ENCODE measurements at regions not wholly inside any gene's neighbourhood (a gene's known extent, or its start where the extent isn't known, plus 50 kb on each side); places are given as distances from the start of the nearest gene placed in this dataset.
A peak's percentile ranks its signal among the peaks of the same experiment; 100 is the strongest.
"Not testable (repeated sequence)": the region's sequence is repeated elsewhere in the genome, so short reads cannot be mapped to it uniquely, and the experiment has no call there.

- not testable (repeated sequence) for DNase-seq
Measured at GRCh38 chr9:87210658-87211057, 263.4 kb upstream of the GAS1 start.

GRCh38 chr9:87211669-87212068, 264.4 kb upstream of the GAS1 start:
- no peak for DNase-seq

- DNase-seq = no peak
Measured at GRCh38 chr9:87212605-87213021, 265.3 kb upstream of the GAS1 start.

DNA sequence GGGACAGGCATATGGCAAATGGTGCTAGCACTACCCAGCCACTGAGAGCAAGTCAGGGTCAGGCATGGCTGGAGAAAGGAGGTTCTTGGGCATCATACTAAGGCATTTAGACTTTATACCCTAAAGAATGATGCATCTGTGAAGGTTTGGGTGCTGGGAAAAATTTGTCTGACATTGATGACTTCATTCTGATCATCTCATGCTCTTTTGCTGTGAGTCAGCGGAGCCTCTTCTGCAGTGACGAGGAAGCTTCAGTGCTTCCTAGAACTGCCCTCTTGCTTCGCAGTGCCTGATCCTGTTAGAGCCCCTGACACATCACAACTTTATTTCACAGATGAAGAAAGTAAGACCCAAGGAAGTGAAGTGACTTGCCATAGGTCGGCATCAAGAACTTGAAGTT, 266.6 kb upstream of the GAS1 start:
- no peak for DNase-seq

GRCh38 chr9:87214991-87215390, 267.7 kb upstream of the GAS1 start:
- DNase-seq = no peak

- DNase-seq = no peak
Measured at GRCh38 chr9:87216036-87216435, 268.7 kb upstream of the GAS1 start.

DNA sequence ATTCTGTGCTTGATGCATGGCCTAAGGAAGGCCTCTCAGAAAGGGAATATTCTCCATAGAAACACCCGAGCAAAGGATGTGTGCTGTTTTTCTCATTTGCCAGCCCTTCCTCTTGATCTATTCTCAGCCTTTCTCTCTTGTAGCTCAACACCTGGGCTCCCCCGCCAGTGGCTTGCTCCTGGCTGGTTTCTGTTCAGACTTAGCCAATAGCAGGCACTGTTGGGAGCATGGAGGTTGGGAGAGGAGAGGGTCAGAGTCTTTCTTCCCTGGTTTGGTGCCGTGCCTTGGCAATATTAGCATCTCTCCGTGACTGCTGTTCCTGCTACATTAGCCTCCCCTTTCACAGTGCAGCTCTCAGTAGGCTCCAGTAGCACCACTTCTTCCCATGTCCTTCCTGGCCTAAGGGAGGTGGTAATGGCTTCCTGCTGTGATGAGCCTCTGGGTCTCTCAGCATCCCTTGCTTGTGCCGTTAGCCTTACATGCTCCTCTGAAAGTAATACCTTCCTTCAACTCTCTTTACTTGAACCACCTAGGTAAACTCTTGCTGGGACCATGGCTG, 269.7 kb upstream of the GAS1 start:
- DNase-seq = no peak

- DNase-seq = peak; percentile 35
Measured at GRCh38 chr9:87223392-87224246, 274.0 kb upstream of the DAPK1 start.

DNA sequence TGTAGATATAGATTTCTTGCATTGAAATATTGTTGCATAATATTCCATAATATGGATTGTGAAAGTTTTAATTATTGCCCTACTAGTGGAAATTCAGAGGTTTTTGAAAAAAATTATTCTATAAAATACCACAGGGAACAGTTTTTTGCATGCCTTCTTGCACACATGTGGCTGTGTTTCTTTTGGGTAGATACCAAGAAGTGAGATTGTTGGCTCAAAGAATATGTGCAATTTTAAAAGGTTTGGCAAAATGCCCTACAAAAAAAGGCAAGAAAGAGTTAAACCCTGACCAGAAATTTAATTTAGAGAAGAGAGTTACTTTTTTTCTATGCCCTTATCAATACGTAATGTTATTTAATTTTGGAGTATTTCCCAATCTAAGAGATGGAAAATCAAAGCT, 270.8 kb upstream of the DAPK1 start:
- no peak for DNase-seq

DNA sequence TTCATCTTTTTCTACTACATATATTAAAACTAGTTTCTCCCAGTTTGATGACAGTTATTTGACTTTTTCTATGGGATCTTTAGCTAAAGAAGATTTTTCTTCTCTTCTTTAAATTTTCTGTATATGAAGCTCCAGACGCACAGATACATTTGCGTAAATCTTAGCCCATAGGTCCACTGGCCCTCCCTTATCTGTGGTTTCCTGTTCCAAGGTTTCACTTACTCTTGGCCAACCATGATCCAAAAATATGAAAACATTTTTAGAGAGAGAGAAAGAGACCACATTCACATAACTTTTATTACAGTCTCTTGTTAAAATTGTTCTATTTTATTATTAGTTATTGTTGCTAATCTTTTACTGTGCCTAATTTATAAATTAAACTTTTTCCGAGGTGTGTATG, 270.2 kb upstream of the DAPK1 start:
- DNase-seq = no peak

- DNase-seq = no peak
Measured at GRCh38 chr9:87229108-87229507, 268.6 kb upstream of the DAPK1 start.

- no peak for DNase-seq
Measured at GRCh38 chr9:87233431-87233830, 264.2 kb upstream of the DAPK1 start.

- DNase-seq = no peak
Measured at GRCh38 chr9:87233899-87234455, 263.7 kb upstream of the DAPK1 start.

DNA sequence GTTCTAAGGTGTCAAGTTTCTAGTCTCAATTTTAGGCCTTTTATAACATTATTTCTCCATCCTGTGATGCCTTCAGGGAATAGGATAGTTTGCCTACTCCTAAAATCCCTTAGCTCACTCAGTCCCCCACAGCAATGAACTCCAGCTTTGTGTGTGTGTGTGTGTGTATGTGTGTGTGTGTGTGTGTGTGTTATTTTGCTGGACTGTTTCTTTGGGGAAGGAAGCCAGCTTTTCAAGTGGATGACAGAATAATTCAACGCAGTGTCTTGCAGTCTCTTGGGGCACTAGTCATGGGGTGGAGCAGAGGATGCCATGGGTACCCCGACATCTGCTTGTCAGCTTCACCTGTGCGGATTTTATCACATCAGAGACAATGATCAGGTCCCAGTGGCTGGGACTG, 262.8 kb upstream of the DAPK1 start:
- DNase-seq = no peak

DNA sequence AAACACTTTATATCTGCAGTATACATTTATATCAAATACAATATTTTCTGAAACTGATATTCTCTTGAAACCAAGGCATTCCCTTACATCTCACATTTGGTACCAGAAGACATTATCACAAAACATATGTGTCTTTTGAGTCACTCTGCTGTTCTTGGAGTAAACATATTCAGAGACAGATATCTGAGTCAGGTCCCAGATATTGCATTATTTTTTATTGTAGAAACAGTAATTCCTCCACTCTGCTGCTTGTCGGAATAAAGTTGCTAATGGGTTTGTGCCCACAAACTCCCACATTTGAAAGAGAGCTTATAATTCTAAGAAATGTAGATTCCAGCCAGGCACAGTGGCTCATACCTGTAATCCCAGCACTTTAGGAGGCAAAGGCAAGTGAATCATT, 261.1 kb upstream of the DAPK1 start:
- DNase-seq = no peak

GRCh38 chr9:87237336-87237735, 260.3 kb upstream of the DAPK1 start:
- no peak for DNase-seq

DNA sequence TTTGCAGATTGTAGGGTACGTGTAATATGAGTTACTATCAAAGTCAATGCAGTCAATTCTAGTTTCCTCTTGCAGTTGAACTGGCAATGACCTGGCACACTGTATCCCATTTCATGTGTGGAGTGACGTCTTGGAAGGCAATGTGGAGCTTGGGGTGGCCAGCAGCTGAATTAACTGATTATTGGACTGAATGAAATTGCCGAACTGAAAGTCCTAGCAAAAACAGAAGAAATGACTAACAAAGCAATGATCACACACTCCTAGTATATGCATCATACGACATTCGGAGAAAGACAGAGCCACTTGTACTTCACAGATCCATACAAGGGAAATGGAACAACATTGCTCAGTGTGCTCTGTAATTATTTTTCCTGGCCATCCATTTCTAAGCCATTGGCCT, 259.1 kb upstream of the DAPK1 start:
- DNase-seq = no peak

- no peak for DNase-seq
Measured at GRCh38 chr9:87239312-87239711, 258.4 kb upstream of the DAPK1 start.

- no peak for DNase-seq
Measured at GRCh38 chr9:87243602-87244001, 254.1 kb upstream of the DAPK1 start.

- no peak for DNase-seq
Measured at GRCh38 chr9:87245271-87245670, 252.4 kb upstream of the DAPK1 start.

DNA sequence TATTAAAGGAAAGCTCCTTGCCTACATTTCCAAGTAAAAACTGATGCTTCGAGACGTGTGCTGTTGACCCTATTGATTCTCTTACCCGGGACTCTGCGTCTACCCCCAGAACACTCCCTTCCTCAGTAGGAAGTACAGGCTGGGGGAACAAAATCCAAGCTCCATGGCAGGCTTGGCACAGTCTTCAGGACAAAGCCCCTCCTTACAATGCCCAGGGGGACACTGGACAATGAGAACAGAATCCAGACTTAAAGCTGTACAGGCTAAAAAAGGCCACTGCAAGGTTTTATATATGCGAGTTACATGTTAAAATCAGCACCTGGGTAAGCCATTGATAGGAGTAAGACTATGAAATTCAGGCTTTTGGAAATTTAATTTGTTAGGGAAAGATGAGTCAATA, 250.6 kb upstream of the DAPK1 start:
- no peak for DNase-seq

DNA sequence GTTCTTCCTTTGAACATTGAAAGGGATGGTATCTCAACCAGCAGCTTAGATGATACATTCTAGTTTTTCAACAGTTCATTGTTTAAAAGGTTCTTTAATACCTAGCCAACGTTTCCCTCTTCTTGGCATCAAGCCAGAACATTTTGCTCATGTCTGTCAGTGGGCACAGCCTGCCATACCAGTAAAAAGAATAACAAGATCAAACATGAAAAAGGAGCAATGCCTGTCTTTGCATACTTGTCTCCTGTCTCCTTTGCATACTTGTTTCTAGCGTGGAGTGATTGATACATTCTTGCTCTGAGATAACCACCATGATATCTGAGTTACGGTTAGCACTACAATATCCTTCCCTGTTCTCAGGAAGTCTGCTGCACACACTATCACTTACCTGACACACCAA, 248.6 kb upstream of the DAPK1 start:
- no peak for DNase-seq

- no peak for DNase-seq
Measured at GRCh38 chr9:87250205-87250604, 247.5 kb upstream of the DAPK1 start.
